ENCODE measurements at regions not wholly inside any gene's neighbourhood (a gene's known extent, or its start where the extent isn't known, plus 50 kb on each side); places are given as distances from the start of the nearest gene placed in this dataset.

DNA sequence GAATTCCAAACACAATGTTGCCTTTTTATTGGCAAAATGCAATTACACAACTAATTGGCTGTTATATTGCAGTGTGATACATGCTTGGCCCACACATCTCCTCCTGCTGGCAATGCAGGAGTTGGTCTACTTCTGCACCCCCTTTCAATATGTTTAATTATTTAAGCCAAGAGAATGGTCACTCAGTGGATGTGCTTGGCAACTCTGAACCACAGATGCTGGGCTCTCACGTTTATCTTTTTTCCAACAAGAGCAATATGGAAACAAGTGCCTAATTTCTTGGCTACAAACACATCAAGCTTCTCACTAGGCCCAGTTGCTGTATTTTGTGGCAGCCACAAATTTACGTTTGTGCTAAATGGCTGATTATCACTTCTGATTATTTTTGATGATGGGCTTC is 1149.2 kb upstream of the CELF2 start:
- no peak overlapping the region for H3K27ac ChIP-seq
- TF ChIP-seq, protein P1, sequence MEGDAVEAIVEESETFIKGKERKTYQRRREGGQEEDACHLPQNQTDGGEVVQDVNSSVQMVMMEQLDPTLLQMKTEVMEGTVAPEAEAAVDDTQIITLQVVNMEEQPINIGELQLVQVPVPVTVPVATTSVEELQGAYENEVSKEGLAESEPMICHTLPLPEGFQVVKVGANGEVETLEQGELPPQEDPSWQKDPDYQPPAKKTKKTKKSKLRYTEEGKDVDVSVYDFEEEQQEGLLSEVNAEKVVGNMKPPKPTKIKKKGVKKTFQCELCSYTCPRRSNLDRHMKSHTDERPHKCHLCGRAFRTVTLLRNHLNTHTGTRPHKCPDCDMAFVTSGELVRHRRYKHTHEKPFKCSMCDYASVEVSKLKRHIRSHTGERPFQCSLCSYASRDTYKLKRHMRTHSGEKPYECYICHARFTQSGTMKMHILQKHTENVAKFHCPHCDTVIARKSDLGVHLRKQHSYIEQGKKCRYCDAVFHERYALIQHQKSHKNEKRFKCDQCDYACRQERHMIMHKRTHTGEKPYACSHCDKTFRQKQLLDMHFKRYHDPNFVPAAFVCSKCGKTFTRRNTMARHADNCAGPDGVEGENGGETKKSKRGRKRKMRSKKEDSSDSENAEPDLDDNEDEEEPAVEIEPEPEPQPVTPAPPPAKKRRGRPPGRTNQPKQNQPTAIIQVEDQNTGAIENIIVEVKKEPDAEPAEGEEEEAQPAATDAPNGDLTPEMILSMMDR (conservative IDR thresholded peaks at IDR 0.05; ENCODE audit: low read depth), result no peak
- DNase-seq (ENCODE audit: low spot score), result no peak
- CTCF ChIA-PET, result no interaction called here
- POLR2A ChIA-PET (ENCODE audit: low non-redundant PET), result no interaction called here

DNA sequence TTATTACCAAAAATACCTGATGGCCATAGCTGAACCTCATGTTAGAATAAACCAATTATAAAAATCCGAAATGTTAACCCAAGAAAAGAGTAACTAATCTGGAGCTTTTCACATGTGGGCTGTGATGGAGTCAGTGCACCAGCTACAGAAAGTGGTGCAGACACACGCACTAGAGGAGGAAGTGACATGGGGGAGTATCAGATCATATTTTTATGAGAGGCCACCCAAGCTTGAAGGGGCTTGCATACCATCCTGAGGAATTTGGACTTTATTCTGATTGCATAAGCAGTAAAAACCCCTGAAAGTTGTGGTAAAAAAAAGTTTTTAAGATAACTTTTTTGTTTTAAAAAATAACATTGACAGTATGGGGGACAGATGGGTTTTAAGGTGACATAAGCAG is 1148.5 kb upstream of the CELF2 start:
- CTCF ChIA-PET, result no interaction called here
- POLR2A ChIA-PET (ENCODE audit: low non-redundant PET), result no interaction called here

DNA sequence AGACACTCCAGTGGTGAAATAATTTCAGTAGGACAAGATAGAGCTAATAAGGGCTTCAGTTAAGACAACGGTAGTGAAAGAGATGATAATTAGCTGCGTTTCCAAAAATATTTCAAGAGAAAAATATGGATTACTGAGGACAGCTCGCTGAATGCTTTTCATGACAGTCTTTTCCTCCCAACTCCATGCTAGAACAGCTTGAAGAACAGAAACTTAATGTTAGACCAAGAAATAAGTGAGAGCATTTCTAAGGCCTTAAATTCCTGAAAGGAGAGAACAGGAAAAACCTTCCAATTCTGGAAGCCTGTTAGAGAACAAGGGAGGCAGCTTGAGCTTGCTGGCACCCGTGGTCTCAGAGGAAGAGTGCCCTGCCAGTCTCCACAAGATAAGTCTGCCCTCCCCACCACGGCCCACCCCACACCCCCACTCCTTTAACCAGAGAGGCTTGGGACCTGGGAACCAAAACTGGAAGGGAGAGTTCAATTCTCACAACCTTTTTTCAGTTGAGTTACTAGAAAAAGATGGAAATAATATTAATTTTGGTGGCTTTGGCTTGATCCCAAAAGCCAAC is 1148.0 kb upstream of the CELF2 start:
- POLR2A ChIA-PET (ENCODE audit: low non-redundant PET), result no interaction called here

More for the DNA sequence above, 1148.5 kb upstream of the CELF2 start:
- DNase-seq (ENCODE audit: low spot score), result no peak
- no peak overlapping the region for H3K27ac ChIP-seq
- TF ChIP-seq, protein P1 (conservative IDR thresholded peaks at IDR 0.05; ENCODE audit: low read depth), result no peak

DNA sequence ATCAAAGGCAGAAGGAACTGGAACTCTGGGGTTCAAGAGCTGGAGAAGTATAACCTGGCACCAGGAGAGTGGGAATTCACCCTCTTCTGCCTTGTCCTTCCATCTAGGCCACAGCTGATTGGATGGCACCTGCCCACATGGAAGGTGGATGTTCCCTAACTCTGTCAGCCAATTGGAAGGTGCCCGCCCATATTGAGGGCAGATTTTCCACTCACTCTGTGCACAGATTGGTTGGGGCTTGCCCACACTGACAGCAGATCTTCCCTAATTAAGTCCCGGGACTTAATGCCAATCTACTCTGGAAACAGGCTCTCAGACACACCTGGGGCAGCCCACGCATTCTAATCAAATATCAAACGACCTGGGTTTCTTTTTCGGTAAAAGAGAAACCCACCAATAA is 1142.3 kb upstream of the CELF2 start:
- CTCF ChIA-PET, result interaction anchor here (0.7 kb wide), 1 partner anchor 34 kb away, joined by 3 read pairs; no protein-coding TSS in a partner anchor

More for the DNA sequence above, 1148.0 kb upstream of the CELF2 start:
- TF ChIP-seq, protein P1 (conservative IDR thresholded peaks at IDR 0.05; ENCODE audit: low read depth), result no peak
- DNase-seq (ENCODE audit: low spot score), result no peak
- CTCF ChIA-PET, result interaction anchor here (0.6 kb wide), 1 partner anchor 100 kb away, joined by 3 read pairs; no protein-coding TSS in a partner anchor
- no peak overlapping the region for H3K27ac ChIP-seq

DNA sequence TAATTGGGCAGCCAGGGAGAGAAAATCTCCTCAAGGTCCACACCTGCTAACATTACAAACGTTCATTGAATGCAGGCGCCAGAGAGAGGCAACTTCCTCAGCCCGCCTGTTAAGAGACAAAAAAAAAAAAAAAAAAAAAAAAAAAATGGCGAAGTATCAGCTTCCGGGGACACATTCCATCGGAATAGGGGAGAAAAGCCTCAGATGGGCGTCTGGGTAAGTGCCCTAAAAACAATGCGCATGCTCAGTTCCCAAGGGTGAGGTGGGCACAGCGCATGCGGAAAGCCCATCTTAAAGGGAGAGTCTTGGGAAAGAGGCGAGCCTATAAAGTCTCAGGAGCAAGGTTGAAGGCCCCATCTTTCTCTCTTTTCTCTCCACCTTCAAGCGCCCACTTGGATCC is 1139.7 kb upstream of the CELF2 start:
- POLR2A ChIA-PET (ENCODE audit: low non-redundant PET), result no interaction called here
- H3K27ac ChIP-seq, result no peak overlapping the region
- CTCF ChIA-PET, result no interaction called here
- DNase-seq (ENCODE audit: low spot score), result no peak
- TF ChIP-seq, protein P1 (conservative IDR thresholded peaks at IDR 0.05; ENCODE audit: low read depth), result no peak

More for the DNA sequence above, 1142.3 kb upstream of the CELF2 start:
- no peak for DNase-seq (ENCODE audit: low spot score)
- POLR2A ChIA-PET (ENCODE audit: low non-redundant PET), result no interaction called here
- no peak overlapping the region for H3K27ac ChIP-seq
- TF ChIP-seq, protein P1 (conservative IDR thresholded peaks at IDR 0.05; ENCODE audit: low read depth), result no peak

DNA sequence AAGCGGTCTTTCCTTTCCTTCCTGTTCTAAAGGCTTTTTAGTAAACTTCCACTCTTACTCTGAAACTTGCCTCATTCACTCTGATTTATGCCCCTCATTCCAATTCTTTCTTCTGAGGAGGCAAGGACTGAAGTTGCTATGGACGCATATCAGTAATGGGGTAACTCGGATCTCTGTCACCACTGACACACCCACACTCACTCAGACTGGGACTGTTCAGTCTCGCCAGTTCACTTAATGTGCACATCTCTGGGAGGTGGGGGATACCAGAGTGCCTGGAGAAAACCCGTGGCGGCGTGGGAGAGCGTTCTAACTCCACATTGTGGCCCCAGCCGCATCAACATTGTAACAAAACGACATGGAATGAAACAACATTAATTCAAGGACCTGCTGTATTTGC is 1139.3 kb upstream of the CELF2 start:
- no peak for DNase-seq (ENCODE audit: low spot score)
- CTCF ChIA-PET, result no interaction called here
- POLR2A ChIA-PET (ENCODE audit: low non-redundant PET), result no interaction called here
- no peak overlapping the region for H3K27ac ChIP-seq
- TF ChIP-seq, protein P1 (conservative IDR thresholded peaks at IDR 0.05; ENCODE audit: low read depth), result no peak

Data from RWPE1 (cell line).